ENCODE measurements at regions not wholly inside any gene's neighbourhood (a gene's known extent, or its start where the extent isn't known, plus 50 kb on each side); places are given as distances from the start of the nearest gene placed in this dataset.

DNA sequence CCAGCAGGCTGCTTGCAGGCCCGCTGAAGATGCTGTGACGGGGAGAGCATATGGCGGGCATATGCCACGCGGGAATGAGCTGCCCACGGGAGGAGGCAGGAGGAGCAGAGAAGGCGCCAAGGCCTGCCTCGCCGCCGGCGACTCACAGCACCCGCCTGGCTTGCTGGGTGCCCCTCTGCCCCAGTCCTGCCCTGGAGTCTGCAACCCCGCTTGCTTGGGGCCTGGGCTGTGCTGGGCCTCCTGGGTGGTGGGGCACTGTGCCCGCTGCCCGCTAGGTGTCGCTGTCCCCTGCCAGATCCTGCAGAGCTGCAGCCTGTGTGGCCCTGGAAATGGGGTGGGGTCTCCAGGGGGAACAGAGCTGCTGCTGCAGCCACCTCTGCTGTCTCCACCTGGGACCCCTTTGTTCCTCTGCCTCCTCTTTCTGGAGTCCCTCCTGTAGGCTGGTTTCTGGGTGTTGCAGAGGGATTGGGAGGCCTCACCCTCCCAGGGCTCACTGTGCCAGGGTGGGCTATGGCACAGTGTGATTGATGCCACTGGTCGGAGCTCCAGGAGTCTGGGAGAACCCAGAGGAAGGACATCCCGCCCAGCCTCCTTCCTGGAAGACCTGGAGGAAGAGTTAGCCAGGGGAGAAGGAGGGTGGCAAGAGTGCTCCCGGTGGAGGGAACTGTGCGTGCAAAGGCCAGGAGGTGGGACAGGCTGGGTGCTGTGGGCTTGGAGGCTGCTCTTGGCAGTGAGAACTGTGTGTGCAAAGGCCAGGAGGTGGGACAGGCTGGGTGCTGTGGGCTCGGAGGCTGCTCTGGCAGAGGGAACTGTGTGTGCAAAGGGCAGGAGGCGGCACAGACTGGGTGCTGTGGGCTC is 141.0 kb upstream of the CIBAR2 start:
- TF ChIP-seq, protein P1, sequence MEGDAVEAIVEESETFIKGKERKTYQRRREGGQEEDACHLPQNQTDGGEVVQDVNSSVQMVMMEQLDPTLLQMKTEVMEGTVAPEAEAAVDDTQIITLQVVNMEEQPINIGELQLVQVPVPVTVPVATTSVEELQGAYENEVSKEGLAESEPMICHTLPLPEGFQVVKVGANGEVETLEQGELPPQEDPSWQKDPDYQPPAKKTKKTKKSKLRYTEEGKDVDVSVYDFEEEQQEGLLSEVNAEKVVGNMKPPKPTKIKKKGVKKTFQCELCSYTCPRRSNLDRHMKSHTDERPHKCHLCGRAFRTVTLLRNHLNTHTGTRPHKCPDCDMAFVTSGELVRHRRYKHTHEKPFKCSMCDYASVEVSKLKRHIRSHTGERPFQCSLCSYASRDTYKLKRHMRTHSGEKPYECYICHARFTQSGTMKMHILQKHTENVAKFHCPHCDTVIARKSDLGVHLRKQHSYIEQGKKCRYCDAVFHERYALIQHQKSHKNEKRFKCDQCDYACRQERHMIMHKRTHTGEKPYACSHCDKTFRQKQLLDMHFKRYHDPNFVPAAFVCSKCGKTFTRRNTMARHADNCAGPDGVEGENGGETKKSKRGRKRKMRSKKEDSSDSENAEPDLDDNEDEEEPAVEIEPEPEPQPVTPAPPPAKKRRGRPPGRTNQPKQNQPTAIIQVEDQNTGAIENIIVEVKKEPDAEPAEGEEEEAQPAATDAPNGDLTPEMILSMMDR (IDR thresholded peaks at IDR 0.05; ENCODE audit: unreplicated experiment): peak; percentile 97
- no peak overlapping the region for H3K27ac Mint-ChIP-seq
- H3K36me3 Mint-ChIP-seq (ENCODE audit: insufficient read depth): no peaks in the 10 kb centered on the region
- DNase-seq (ENCODE audit: low spot score, unreplicated experiment): peak; percentile 63
- H3K4me1 Mint-ChIP-seq (ENCODE audit: low read depth): peaks cover 1% of the 10 kb centered on the region
- no peak overlapping the region for H3K4me3 Mint-ChIP-seq (ENCODE audit: low read depth)
- H3K9me3 Mint-ChIP-seq (ENCODE audit: low read depth): no peaks in the 10 kb centered on the region
- H3K27me3 Mint-ChIP-seq: peaks cover 3% of the 10 kb centered on the region

DNA sequence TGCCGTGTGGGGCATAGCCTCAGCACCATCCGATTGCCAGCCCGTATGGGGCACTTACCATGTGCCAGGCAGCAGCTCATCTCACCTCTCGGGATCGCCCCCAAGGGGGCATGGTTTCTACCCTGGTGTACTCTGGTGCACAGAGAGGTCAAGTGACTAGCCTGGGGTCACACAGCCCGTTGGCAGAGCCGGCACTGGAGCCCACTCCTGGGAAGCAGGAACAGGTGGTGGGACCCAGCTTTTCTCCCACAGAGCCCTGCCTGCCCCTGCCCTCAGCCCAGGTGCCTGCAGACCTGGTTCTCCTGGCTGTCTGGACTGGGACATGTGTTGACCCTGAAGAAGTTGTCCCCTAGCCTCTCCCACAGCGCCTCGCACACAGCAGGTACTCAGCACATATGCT is 141.8 kb upstream of the CIBAR2 start:
- H3K9me3 Mint-ChIP-seq (ENCODE audit: low read depth): no peaks in the 10 kb centered on the region
- TF ChIP-seq, protein P1 (IDR thresholded peaks at IDR 0.05; ENCODE audit: unreplicated experiment): no peak
- no peak overlapping the region for H3K27ac Mint-ChIP-seq
- no peaks in the 10 kb centered on the region for H3K27me3 Mint-ChIP-seq
- no peak for DNase-seq (ENCODE audit: low spot score, unreplicated experiment)
- no peaks in the 10 kb centered on the region for H3K36me3 Mint-ChIP-seq (ENCODE audit: insufficient read depth)
- H3K4me3 Mint-ChIP-seq (ENCODE audit: low read depth): no peak overlapping the region
- H3K4me1 Mint-ChIP-seq (ENCODE audit: low read depth): no peaks in the 10 kb centered on the region

DNA sequence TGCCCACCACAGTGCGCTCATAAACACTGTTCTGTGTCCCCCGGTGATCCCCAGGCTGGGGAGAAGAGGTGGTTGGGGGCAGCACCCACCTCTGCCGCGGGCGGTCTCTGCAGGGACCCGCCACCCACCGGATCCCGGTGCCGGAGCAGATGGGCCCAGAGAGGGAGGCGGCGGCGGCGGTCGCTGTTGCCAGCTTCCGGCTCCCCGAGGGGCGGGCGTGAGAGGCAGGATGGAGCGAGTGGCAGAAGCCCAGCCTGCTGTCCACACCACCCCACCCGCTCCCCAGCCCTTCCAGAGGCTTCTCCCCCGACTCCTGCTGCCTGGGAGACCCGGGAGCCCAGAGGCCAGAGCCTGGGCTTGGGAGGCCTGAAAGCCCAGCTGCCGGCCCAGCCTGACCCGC is 142.6 kb upstream of the CIBAR2 start:
- H3K4me1 Mint-ChIP-seq (ENCODE audit: low read depth): no peaks in the 10 kb centered on the region
- DNase-seq (ENCODE audit: low spot score, unreplicated experiment): no peak
- no peaks in the 10 kb centered on the region for H3K27me3 Mint-ChIP-seq
- H3K4me3 Mint-ChIP-seq (ENCODE audit: low read depth): no peak overlapping the region
- no peak overlapping the region for H3K27ac Mint-ChIP-seq
- no peaks in the 10 kb centered on the region for H3K9me3 Mint-ChIP-seq (ENCODE audit: low read depth)
- no peaks in the 10 kb centered on the region for H3K36me3 Mint-ChIP-seq (ENCODE audit: insufficient read depth)
- TF ChIP-seq, protein P1 (IDR thresholded peaks at IDR 0.05; ENCODE audit: unreplicated experiment): no peak

DNA sequence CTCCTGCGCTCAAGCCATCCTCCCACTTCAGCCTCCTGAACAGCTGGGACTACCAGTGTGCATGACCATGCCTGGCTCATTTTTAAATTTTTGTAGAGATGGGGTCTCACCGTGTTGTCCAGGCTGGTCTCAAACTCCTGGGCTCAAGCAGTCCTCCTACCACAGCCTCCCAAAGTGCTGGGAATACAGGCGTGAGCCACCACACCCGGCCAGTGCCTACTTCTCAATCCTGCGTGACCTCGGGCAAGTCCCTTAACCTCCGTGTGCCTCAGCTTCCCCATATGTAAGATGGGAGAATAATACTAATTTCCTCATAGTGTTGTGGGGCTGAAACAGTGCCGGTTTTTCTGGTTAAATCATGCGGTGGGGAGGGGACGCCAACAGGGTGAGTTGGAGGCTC is 143.5 kb upstream of the CIBAR2 start:
- Mint-ChIP-seq H3K36me3 (ENCODE audit: insufficient read depth) (no peaks in the 10 kb centered on the region), H3K27ac (no peak overlapping the region), H3K27me3 (no peaks in the 10 kb centered on the region)

DNA sequence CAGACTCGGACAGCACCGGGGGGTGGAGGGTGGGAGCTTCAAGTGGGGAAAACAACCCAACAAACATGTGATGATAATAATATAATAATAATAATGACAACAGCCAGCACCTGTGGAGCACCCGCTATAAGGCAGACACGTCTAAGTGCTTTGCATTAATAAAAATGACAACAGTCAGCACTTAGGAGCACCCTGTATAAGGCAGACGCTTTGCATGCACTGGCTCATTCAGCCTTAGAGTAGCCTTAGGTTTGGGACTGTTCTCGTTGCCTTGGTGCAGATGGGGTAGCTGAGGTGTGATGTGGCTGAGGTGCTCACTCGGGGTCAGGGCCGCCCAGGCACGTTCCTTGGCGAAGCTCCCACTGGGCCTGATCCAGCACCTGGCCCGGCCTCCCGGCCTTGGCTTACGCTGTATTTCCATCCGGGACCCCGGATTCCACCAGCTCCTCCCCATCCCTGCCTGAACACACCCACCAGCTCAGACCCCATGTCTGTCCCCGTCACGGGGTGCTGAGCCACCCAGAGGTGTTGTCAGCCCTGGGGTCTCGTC is 144.0 kb upstream of the CIBAR2 start:
- no peak overlapping the region for H3K27ac Mint-ChIP-seq
- H3K4me1 Mint-ChIP-seq (ENCODE audit: low read depth): no peaks in the 10 kb centered on the region
- no peaks in the 10 kb centered on the region for H3K36me3 Mint-ChIP-seq (ENCODE audit: insufficient read depth)
- TF ChIP-seq, protein P1 (IDR thresholded peaks at IDR 0.05; ENCODE audit: unreplicated experiment): no peak
- DNase-seq (ENCODE audit: low spot score, unreplicated experiment): no peak
- H3K4me3 Mint-ChIP-seq (ENCODE audit: low read depth): no peak overlapping the region
- H3K27me3 Mint-ChIP-seq: no peaks in the 10 kb centered on the region
- H3K9me3 Mint-ChIP-seq (ENCODE audit: low read depth): no peaks in the 10 kb centered on the region

More for the DNA sequence above, 143.5 kb upstream of the CIBAR2 start:
- DNase-seq (ENCODE audit: low spot score, unreplicated experiment): no peak
- Mint-ChIP-seq H3K4me3 (ENCODE audit: low read depth) (no peak overlapping the region), H3K4me1 (ENCODE audit: low read depth) (no peaks in the 10 kb centered on the region), H3K9me3 (ENCODE audit: low read depth) (no peaks in the 10 kb centered on the region)
- TF ChIP-seq, protein P1 (IDR thresholded peaks at IDR 0.05; ENCODE audit: unreplicated experiment): no peak
